Endothelial cell of umbilical vein (primary cell): ENCODE measurements at regions not wholly inside any gene's neighbourhood (a gene's known extent, or its start where the extent isn't known, plus 50 kb on each side); places are given as distances from the start of the nearest gene placed in this dataset.

Source experiments
- BruUV-seq: library from RNA; stranded (reverse); fragments of 400-500 nt; replicated peaks from 2 replicates; lab custom pipeline; 2021; lab: Mats Ljungman, UMichigan
- CTCF ChIA-PET: fragments of 300-600, 350-600 bp; sonication (Branson Sonifier 250); formaldehyde crosslinking; loops from one replicate; lab custom pipeline; 2021; ENCODE audit warnings: antibody characterized with exemption, inconsistent platforms; lab: Charles Lee
- POLR2A ChIA-PET: fragments of 300-600, 350-600 bp; sonication (Branson Sonifier 250); formaldehyde crosslinking; loops from one replicate; lab custom pipeline; 2021; ENCODE audit warnings: antibody characterized with exemption, inconsistent platforms; lab: Charles Lee
- DNase-seq: peaks from one replicate; pipeline ENCODE4 v3.0.0-alpha.2; 2011; ENCODE audit warnings: low read depth, low spot score
- FAIRE-seq: peaks from 2 replicates; lab custom pipeline; 2011; peaks lifted over from hg19 to GRCh38; lab: Jason Lieb, UNC
- H2AFZ ChIP-seq: 2 replicates; pipeline ENCODE4 v1.6.0; 2012; ENCODE audit warnings: low read depth, low read length, control low read depth, inconsistent platforms
- H3K27ac ChIP-seq: 2 replicates; pipeline ENCODE4 v1.5.1; 2011; ENCODE audit warnings: low read depth, mild to moderate bottlenecking, control low read depth, low read length, moderate library complexity; ENCODE audit not compliant: insufficient read depth
- H3K27me3 ChIP-seq, 2 experiments: 2 replicates each; pipeline versions ENCODE4 v1.6.0 to v1.6.1; 2011; ENCODE audit warnings: low read length in 2 of 2, mixed read lengths in 1 of 2; ENCODE audit not compliant: control insufficient read depth in 2 of 2, insufficient read depth in 2 of 2
- H3K36me3 ChIP-seq, 2 experiments: 2 replicates in 1 of 2; 3 replicates in 1 of 2; pipeline ENCODE4 v1.5.1; 2011; ENCODE audit warnings: low read length in 2 of 2, mild to moderate bottlenecking in 1 of 2, moderate library complexity in 1 of 2; ENCODE audit not compliant: control insufficient read depth in 2 of 2, insufficient read depth in 2 of 2; ENCODE audit errors: extremely low read depth in 1 of 2
- H3K4me1 ChIP-seq: 3 replicates; pipeline ENCODE4 v1.5.1; 2011; ENCODE audit warnings: mild to moderate bottlenecking, low read length; ENCODE audit not compliant: control insufficient read depth, insufficient read depth; ENCODE audit errors: extremely low read depth
- H3K4me2 ChIP-seq: 2 replicates; pipeline ENCODE4 v1.6.1; 2011; ENCODE audit warnings: low read length, control low read depth, mixed read lengths; ENCODE audit not compliant: insufficient read depth
- H3K4me3 ChIP-seq, 3 experiments: fragments of 200-600 bp in 1 of 3; sonication (generic), shearing (Covaris generic) in 1 of 3; replicated peaks in 1 of 3; 2 replicates each; pipeline ENCODE4 v1.5.1; 2011 to 2016; ENCODE audit warnings: control low read depth in 3 of 3, low read length in 3 of 3, mild to moderate bottlenecking in 2 of 3, inconsistent platforms in 1 of 3, low read depth in 1 of 3, moderate library complexity in 1 of 3; ENCODE audit not compliant: insufficient read depth in 1 of 3
- H3K79me2 ChIP-seq: 2 replicates; pipeline ENCODE4 v1.6.0; 2012; ENCODE audit warnings: low read length, inconsistent platforms; ENCODE audit not compliant: control insufficient read depth, insufficient read depth
- H3K9ac ChIP-seq: replicated peaks from 2 replicates; pipeline ENCODE3; 2011; ENCODE audit warnings: low read length, control low read depth; ENCODE audit not compliant: insufficient read depth; ENCODE audit errors: extremely low read depth
- H3K9me1 ChIP-seq: replicated peaks from 3 replicates; pipeline ENCODE4 v1.6.0; 2011; ENCODE audit warnings: mild to moderate bottlenecking, low read length; ENCODE audit not compliant: control insufficient read depth, insufficient read depth; ENCODE audit errors: extremely low read depth
- H3K9me3 ChIP-seq: replicated peaks from 2 replicates; pipeline ENCODE4 v1.5.1; 2012; ENCODE audit warnings: low read length, inconsistent platforms; ENCODE audit not compliant: control insufficient read depth, insufficient read depth
- H4K20me1 ChIP-seq: replicated peaks from 2 replicates; pipeline ENCODE3; 2011; ENCODE audit warnings: mild to moderate bottlenecking, low read length; ENCODE audit not compliant: control insufficient read depth, insufficient read depth; ENCODE audit errors: extremely low read depth
- EZH2 ChIP-seq: IDR thresholded peaks from 2 replicates; pipeline ENCODE4 v1.6.1; 2012; ENCODE audit warnings: borderline replicate concordance, low read depth, mild to moderate bottlenecking, moderate library complexity, low read length, inconsistent platforms; ENCODE audit not compliant: severe bottlenecking
- FOS ChIP-seq: IDR thresholded peaks from 2 replicates; pipeline ENCODE4 v1.6.1; 2011; ENCODE audit warnings: mild to moderate bottlenecking, low read length, moderate library complexity, borderline replicate concordance; ENCODE audit not compliant: insufficient read depth
- GATA2 ChIP-seq: IDR thresholded peaks from 2 replicates; pipeline ENCODE4 v1.7.0; 2011; ENCODE audit warnings: low read depth, mild to moderate bottlenecking, moderate library complexity, mixed read lengths, low read length; ENCODE audit not compliant: insufficient read length, insufficient read depth
- JUN ChIP-seq: IDR thresholded peaks from 2 replicates; pipeline ENCODE4 v1.6.1; 2011; ENCODE audit warnings: borderline replicate concordance, low read depth; ENCODE audit not compliant: insufficient read length, insufficient read depth
- MAX ChIP-seq: IDR thresholded peaks from 2 replicates; pipeline ENCODE4 v1.6.1; 2011; ENCODE audit not compliant: insufficient read depth, insufficient read length
- MYC ChIP-seq: IDR thresholded peaks from one replicate; pipeline ENCODE4 v1.6.1; 2011; ENCODE audit warnings: mild to moderate bottlenecking, low read depth, low read length
- POLR2A ChIP-seq: IDR thresholded peaks from 2 replicates; pipeline ENCODE4 v1.6.1; 2012; ENCODE audit warnings: low read depth, mild to moderate bottlenecking, control low read depth, low read length
- POLR2AphosphoS5 ChIP-seq: IDR thresholded peaks from 2 replicates; pipeline ENCODE4 v1.6.1; 2012; ENCODE audit warnings: low read depth, mild to moderate bottlenecking, control low read depth, low read length, moderate library complexity; ENCODE audit not compliant: insufficient read depth
- dilution Hi-C: fragments of 300-500 bp; cut with MboI; formaldehyde crosslinking; loops from one replicate; pipeline ENCODE4 v1.15.0; 2019; ENCODE audit warnings: low sequenced_read_pairs; ENCODE audit not compliant: extremely low pct_ligation_motif_present
- intact Hi-C: fragments of 100-400 bp; cut with micrococcal nuclease; formaldehyde crosslinking; loops from one replicate; pipeline ENCODE4 v1.10.0; 2022
- TF ChIP-seq, protein P1 (sequence below), 2 donors: IDR thresholded peaks; 1 replicate in 1 of 2; 2 replicates in 1 of 2; pipeline ENCODE4 v1.5.1; 2011; ENCODE audit warnings: low read length in 2 of 2, mild to moderate bottlenecking in 2 of 2, moderate library complexity in 2 of 2, control low read depth in 1 of 2, inconsistent platforms in 1 of 2, low read depth in 1 of 2; ENCODE audit not compliant: insufficient read depth in 1 of 2; ENCODE audit errors: extremely low read depth in 1 of 2

GRCh38 chr6:80445751-80446150, 339.3 kb downstream of the BCKDHB start:
- H3K36me3 ChIP-seq: no peaks in the 10 kb centered on the region
- no peaks in the 10 kb centered on the region for H3K27me3 ChIP-seq
- TF ChIP-seq, protein P1, sequence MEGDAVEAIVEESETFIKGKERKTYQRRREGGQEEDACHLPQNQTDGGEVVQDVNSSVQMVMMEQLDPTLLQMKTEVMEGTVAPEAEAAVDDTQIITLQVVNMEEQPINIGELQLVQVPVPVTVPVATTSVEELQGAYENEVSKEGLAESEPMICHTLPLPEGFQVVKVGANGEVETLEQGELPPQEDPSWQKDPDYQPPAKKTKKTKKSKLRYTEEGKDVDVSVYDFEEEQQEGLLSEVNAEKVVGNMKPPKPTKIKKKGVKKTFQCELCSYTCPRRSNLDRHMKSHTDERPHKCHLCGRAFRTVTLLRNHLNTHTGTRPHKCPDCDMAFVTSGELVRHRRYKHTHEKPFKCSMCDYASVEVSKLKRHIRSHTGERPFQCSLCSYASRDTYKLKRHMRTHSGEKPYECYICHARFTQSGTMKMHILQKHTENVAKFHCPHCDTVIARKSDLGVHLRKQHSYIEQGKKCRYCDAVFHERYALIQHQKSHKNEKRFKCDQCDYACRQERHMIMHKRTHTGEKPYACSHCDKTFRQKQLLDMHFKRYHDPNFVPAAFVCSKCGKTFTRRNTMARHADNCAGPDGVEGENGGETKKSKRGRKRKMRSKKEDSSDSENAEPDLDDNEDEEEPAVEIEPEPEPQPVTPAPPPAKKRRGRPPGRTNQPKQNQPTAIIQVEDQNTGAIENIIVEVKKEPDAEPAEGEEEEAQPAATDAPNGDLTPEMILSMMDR (IDR thresholded peaks at IDR 0.05; ENCODE audit: extremely low read depth in 1 of 2, insufficient read depth in 1 of 2, low read depth in 1 of 2, low read length in 2 of 2): no peak
- no peaks in the 10 kb centered on the region for H4K20me1 ChIP-seq
- intact Hi-C loops (no loop called here), dilution Hi-C loops (no loop called here)
- DNase-seq (no peak), FAIRE-seq (no peak)
- H3K9ac ChIP-seq: no peak overlapping the region
- no peak overlapping the region for H3K4me2 ChIP-seq
- no peaks in the 10 kb centered on the region for H3K79me2 ChIP-seq
- no peak overlapping the region for H3K27ac ChIP-seq
- ChIA-PET POLR2A (no interaction called here), CTCF (no interaction called here)
- H3K4me3 ChIP-seq: no peak overlapping the region
- H3K9me3 ChIP-seq: peaks cover 3% of the 10 kb centered on the region
- BruUV-seq: no TSS peak
- no peak overlapping the region for H2AFZ ChIP-seq
- H3K9me1 ChIP-seq: no peaks in the 10 kb centered on the region
- H3K4me1 ChIP-seq: peaks cover 12% of the 10 kb centered on the region

DNA sequence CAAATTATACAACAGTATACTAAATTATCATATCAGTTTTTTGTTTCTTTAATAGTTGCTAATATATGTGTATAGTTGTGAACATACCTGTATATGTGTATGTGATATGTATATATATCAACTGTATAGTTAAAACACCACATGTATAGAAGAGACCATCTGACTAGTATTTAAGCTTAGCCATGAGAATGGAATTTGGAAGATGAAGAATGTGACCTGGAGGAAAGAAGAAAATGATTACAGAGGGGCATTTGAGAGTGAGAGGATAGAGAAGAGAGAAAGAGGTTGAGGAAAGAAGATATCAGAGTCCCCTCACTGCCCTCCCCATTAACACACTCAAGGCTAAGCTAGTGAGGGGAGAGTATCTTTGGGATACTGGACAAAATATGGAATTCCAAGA, 335.9 kb downstream of the BCKDHB start:
- H3K36me3 ChIP-seq: no peaks in the 10 kb centered on the region
- H3K79me2 ChIP-seq: no peaks in the 10 kb centered on the region
- H3K27ac ChIP-seq: no peak overlapping the region
- no peaks in the 10 kb centered on the region for H4K20me1 ChIP-seq
- no TSS peak for BruUV-seq
- no peak overlapping the region for H2AFZ ChIP-seq
- H3K4me2 ChIP-seq: no peak overlapping the region
- H3K9ac ChIP-seq: no peak overlapping the region
- H3K4me1 ChIP-seq: peaks cover 13% of the 10 kb centered on the region
- dilution Hi-C loops: no loop called here
- intact Hi-C loops: no loop called here
- POLR2A ChIA-PET: no interaction called here
- FAIRE-seq: no peak
- H3K9me1 ChIP-seq: no peaks in the 10 kb centered on the region
- H3K9me3 ChIP-seq: peaks cover 3% of the 10 kb centered on the region
- no peak overlapping the region for H3K4me3 ChIP-seq
- TF ChIP-seq JUN (no peak), EZH2 (no peak), GATA2 (no peak), FOS (no peak), POLR2AphosphoS5 (no peak), MAX (no peak), POLR2A (no peak), MYC (no peak)
- TF ChIP-seq, protein P1 (IDR thresholded peaks at IDR 0.05; ENCODE audit: extremely low read depth in 1 of 2, insufficient read depth in 1 of 2, low read depth in 1 of 2, low read length in 2 of 2): no peak
- no peak for DNase-seq
- H3K27me3 ChIP-seq: no peaks in the 10 kb centered on the region
- CTCF ChIA-PET: interaction anchor here (1.4 kb wide), 1 partner anchor 12 kb away, joined by 3 read pairs; no protein-coding TSS in a partner anchor
